Activated CD8-positive, alpha-beta memory T cell treated with anti-CD3 and anti-CD28 coated beads for 36 hours (primary cell): ENCODE measurements at regions not wholly inside any gene's neighbourhood (a gene's known extent, or its start where the extent isn't known, plus 50 kb on each side); places are given as distances from the start of the nearest gene placed in this dataset.

Experiments used
- CTCF ChIA-PET: fragments of 350-600 bp; sonication (Branson Sonifier 250); formaldehyde crosslinking; loops from one replicate; lab custom pipeline; 2021; ENCODE audit warnings: antibody characterized with exemption; lab: Charles Lee
- POLR2A ChIA-PET: fragments of 350-600 bp; sonication (Branson Sonifier 250); formaldehyde crosslinking; loops from one replicate; lab custom pipeline; 2021; ENCODE audit warnings: antibody characterized with exemption; lab: Charles Lee

DNA sequence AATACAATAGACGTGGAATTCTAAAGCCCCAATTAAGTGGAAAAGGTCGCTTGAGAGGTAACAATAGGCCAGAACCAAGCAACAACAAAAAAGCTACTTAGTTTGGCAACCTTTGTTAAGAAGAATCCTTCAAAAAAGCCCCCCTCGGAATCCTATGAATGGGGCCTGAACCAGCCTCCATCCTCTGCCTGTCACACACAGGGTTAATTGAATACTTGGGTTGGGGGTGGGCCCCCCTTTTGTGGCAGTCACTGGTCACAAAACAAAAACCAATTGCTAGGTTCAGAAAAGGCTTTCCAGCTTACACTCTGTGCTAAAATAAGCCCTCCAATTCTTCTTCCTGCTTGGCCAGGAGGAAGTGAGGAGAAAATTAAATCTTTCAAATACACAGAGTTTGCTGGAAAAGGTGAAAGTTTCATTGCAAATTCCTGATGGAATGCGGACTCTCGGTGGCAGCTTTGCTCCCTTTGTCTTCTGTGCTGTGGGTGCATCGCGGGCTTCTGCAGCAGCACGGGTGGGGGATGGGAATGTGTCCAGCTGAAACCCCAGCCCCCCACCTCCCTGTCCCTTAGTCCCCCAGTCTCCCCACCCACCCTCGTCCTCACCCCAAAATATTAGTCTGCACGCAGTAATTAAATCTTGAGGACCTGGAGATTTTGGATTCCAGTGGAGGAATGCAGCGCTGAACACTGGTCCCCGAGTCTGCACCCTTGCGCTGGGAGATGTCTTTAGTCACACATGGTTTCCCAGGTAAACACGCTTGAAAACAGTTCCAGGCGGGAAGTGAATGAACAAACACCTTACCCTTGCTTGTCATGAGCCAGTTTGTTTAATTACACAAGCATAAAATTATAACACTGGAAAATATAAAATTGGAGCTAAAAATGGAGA, 254.3 kb downstream of the SOX11 start:
- ChIA-PET CTCF (no interaction called here), POLR2A (no interaction called here)

DNA sequence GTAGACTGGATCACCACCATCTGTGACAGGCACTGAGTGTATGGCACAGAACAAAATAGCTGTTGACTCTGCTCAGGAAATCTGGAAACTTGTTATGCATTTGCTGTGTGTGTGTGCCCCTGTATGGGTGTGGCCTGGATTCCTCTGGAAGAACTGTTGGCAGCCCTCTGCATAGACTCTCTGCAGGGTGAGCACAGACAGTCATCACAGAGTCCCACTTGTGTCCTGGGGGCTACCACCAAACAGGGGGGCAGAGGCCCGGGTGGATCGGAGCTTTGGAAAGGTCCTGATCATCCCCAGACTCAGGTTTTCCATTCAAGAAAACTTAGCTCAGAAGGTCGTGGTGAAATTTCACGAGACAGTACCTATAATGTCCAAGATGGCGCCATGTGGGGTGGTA, 258.6 kb downstream of the SOX11 start:
- ChIA-PET POLR2A (no interaction called here), CTCF (no interaction called here)

DNA sequence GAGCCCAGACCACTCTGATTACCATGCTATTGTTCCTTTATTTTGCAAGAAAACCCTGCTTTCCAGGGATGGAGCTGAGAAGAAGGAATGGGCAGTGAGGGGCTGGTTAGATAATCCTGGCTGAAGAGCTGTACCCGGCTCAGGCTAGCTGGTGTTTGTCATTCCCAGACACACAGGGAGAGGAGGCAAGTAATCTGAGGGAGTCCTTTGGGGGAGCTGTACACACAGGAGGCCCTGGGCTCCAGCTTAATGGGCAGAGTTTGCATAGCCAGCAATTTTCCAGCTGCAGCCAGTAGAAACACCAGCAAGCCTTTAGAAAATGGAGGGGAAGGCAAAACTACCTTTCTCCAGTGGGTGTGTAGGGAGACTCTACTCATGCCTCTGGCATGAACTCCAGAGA, 259.3 kb downstream of the SOX11 start:
- CTCF ChIA-PET = no interaction called here

DNA sequence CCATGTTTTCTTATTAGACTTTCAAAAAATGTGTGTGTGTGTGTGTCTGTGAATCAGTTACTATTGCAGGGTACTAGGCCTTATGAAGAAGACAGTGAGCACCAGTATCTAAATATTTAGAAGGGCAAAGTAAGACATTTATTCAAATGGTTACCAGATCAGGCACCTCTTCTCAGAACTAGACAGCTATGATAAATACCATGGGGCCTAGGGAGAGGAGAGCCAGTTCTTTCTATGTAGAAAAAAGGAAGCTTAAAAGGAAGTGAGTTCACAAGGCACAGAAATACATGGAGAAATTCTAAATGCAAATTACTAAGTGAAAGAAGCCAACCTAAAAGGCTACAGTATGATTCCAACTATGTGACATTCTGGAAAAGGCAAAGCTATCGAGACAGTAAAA, 261.3 kb downstream of the SOX11 start:
- ChIA-PET POLR2A (no interaction called here), CTCF (interaction anchor here (0.5 kb wide), 1 partner anchor 681 kb away, joined by 3 read pairs; no protein-coding TSS in a partner anchor)

More for the DNA sequence above, 259.3 kb downstream of the SOX11 start:
- POLR2A ChIA-PET = no interaction called here

DNA sequence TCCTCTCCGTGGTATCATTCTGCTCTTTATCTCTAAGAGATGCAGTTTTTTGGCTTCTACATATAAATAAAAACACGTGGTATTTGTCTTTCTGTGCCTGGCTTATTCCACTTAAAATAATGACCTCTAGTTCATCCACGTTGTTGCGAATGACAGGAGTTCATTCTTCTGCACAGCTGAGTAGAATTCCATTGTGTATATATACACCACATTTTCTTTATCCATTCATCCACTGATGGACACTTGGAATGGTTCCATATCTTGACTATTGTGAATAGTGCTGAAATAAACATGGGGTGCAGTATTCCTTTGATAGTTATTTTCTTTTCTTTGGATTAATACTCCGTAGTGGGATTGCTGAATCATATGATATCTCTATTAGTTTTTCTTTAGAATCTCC, 262.3 kb downstream of the SOX11 start:
- ChIA-PET POLR2A (no interaction called here), CTCF (no interaction called here)

DNA sequence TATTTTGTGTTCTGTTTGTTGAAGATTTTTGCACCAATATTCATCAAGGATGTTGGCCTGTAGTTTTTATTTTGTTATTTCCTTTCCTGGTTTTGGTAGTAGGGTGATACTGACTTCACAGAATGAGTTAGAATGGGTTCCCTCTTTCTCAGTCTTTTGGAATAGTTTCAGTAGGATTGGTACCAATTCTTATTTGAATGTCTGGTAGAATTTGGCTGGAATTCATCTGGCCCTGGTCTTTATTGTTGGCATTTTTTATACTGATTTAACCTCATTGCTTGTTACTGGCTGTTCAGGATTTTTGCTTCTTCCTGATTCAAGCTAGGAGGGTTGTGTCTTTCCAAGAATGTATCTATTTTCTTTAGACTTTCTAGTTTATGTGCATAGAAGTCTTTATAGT, 263.7 kb downstream of the SOX11 start:
- POLR2A ChIA-PET = no interaction called here
- CTCF ChIA-PET = no interaction called here

DNA sequence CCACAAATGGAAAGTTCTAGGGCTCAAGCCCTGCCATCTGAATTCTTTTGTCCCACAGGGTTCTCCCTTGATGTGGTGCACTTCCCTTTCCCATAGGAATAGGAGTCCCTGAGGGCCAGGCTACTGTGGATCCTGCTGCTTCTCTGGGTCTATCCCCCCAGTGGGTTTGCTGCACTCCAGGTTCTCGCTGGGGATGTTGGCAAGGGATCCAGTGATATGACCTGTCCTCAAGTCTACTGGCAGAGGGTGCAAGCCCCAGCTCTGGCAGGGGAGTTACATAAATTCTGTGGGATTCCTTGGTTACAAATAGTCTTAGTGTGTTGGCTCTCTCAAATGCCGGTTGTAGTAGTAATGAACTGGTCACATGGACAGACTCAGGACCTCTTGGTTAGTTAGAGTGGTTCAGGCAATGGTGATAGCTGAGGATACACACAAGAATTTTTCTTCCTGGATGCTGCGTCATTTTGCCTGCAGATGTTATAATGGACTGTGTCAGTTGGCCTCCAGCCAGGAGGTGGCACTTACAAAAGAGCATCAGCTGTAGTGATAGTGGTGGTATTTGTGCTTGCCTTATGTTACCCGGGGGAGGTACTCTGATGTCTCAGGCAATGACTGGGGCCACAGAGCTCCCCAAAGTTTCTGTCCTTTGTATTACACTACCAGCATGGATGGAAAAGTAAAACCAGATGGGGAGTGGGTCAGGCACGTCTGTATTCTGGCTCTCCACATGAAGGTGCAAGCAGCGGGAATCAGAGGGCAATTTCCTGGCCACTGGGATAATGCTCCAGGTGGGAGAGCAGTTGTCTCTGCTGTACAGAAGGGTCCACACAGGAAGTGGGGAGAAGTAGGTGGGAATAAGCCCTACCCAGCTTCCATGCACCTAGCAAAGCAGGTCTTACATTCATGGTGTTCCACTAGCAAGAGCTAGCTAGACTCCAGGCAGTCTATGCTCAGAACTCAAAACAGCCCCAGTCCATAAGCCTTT, 267.9 kb downstream of the SOX11 start:
- ChIA-PET POLR2A (no interaction called here), CTCF (no interaction called here)

DNA sequence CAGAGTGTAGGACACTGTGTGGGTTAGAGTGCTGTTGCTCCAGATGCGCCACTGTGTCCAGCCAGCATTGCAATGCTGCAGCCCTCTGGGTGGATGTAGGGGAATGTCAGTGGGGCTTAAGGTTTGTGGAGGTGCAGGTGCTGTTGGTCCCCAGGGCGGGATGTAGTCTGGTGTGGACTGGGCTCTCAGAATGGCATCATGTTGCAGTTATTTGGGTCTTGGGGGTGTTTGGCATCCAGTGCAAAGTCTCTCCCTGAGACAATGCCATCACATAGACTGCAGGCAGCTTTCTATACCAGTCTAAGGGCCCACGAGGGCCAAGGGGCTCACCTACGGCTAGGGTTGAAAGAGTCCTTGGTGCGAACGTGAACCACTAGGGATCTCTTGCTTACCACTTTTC, 275.3 kb downstream of the SOX11 start:
- ChIA-PET POLR2A (no interaction called here), CTCF (no interaction called here)

DNA sequence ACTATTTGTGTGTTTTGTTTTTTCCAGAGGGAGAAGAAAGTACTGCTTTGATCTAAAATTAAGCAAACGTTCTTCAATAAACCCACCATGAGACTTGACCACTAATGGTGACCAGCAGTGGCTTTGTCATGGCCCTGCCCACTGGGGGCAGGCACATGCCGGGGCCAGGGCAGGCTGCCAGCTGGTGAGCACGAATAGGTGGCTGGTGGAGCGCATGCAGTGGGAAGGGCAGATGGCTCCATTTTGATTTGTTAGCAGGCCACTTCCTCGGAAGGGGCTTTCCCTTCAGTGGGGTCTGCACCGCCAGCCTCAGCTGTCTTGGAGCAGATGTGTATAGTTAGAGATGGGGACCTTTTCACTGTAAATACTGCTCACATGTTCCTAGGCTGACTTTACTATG, 277.1 kb downstream of the SOX11 start:
- CTCF ChIA-PET = no interaction called here
- POLR2A ChIA-PET = no interaction called here

DNA sequence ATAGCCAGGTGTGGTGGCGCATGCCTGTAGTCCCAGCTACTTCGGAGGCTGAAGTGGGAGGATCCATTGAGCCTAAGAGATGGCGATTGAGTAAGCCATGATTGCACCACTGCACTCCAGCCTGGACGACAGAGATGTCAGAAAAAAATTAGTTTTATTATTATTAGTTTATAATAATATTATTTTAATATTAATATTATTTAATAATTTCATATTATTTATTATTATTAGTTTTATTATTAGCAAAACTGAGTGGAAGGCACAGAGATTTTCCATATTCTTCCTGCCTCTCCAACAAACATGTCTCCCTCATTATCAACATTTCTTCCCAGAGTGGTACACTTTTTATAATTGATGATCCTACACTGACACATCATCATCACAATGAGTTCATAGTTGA, 278.2 kb downstream of the SOX11 start:
- POLR2A ChIA-PET = no interaction called here
- CTCF ChIA-PET = no interaction called here

DNA sequence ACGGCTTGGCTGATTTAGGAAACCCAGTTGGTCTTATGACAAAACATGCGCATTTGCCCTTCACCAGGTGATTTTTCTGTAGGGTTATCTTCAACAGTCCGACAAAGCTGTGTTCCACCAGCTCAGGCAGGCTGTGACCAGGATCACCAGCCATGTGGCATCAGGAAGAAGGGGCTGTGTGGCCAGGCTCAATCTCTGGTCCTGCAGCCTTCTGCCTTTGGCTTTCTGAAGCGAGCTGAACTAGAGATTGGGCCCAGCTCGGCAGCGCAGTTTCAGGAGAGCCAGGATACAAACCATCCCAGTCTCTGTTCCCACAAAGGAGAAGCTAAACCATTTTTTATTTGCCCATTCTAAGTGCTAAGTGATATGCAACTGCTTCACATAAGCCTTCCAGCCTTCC, 282.3 kb downstream of the SOX11 start:
- CTCF ChIA-PET = no interaction called here
- POLR2A ChIA-PET = no interaction called here

DNA sequence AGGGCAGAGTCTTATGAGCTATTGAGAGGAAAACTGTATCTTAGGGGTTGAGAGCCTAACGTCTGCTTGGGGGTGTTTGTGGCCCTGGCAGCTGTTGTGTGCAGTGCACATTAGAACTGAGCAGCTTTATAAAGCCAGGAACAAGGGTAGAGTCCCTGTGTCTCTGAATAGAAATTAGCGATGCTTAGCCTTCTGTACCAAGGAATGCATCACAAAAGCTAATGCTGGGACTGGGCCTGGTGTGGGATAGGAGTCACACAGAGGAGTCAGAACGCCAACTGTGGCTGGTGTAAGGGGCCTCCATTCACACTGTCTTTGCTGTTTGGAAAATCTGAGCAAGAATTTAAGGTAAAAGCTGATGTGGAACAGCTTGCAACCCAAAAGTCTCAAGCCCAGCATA, 283.2 kb downstream of the SOX11 start:
- POLR2A ChIA-PET = no interaction called here
- CTCF ChIA-PET = no interaction called here

DNA sequence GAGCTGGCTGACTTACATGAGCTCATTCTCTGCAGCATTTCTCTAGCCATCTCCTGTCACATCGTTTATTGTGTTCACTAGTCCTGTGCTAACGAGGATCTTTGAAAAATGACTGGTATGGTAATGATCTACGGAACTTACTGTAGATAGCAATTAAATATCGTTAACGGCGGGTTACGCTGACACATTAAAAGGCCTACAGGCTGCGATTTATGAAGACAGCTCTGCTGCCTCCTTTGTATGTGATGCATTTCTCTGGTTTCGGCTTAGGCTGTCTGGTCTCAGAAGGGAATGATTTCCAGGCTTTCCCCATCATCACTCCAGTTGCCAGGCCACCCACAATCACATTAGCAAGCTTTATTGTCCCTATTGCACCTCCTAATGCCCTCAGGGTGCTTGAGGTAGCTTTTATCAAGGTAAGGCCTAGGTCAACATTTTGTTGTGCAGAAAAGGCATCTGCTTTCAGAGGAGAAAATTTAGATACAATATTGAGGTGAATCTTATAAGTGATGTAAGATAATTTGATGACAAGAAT, 284.4 kb downstream of the SOX11 start:
- ChIA-PET CTCF (no interaction called here), POLR2A (no interaction called here)

DNA sequence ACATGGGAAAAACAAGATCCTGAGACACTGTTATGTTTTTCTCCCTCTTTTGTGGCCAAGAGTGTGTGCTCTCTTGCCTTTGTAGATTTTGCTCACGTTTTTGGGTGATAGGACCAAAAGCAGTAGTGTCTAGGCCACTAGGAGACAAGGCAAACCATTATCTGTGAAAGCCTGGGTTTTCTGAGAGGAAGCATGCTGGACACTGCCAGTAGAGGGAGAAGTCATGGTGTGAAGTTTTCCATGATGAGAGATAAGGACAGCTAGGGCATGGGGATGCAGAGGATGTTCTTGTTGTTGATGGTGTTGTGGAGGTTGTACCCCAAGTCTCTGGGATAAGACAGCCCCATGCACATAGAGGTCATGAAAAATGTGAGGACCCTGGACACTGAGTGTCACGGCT, 285.3 kb downstream of the SOX11 start:
- POLR2A ChIA-PET = no interaction called here
- CTCF ChIA-PET = no interaction called here

DNA sequence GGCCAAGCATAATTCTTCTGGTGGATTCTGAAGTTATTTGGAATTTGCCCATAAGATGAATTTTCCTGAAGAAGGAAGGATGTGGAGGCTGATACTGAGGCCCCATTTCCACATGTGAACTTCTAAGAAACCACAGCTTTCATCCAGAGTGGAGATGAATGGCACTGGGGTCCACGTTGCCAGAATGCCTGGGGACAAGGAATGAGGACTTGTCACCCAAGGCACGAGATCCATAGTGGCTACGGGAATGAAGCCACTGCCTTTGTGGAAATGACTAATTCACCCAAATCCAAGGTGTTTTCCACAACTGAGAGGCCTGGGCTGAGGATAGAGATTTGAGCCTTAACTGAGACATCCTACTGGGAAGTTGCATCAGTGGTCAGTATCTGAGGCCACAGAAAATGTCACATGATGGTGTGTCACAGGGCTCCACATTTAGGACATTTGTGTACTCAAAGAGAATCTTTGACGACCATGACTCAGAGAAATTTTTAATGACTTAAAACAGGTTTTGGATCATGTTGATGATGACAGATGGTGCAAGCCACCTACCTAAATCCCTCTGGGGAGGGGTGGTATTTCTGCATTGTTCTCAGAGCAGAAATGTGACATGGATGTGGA, 286.1 kb downstream of the SOX11 start:
- ChIA-PET CTCF (no interaction called here), POLR2A (no interaction called here)

DNA sequence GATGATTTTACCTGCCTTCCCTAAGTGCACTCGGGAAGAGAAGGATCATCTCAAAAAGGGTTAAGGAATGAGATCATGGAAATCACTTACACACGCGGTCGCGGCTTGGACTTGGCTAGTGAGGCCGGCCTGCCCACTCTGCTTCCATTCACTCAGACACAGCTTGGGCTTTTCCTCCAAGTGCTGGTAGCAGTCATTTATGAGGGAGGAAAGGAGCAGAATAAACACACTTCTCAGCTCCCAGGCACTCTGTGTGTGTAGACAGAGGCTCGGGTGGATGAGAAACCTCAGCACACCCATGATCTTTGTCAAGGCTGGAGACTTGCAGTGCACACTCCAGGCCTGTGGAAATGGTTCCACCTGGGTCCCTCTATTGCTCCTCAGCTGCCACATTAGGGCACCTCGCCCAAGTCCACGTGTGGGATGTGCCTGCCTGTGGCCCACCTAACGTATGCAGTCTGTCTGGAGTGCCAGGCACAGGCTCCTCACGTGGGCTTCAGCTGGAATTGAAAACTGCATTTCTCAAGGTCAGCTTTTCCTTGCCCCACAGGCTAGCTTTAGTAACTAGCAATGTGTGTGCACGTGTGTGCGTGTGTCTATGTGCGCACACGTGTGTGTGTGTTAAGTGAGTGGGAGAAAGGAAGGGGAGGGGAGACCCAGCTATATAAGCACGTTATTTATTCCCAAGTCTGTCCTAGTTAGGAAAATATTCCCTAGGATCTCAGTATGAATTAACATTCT, 288.4 kb downstream of the SOX11 start:
- ChIA-PET CTCF (no interaction called here), POLR2A (no interaction called here)

DNA sequence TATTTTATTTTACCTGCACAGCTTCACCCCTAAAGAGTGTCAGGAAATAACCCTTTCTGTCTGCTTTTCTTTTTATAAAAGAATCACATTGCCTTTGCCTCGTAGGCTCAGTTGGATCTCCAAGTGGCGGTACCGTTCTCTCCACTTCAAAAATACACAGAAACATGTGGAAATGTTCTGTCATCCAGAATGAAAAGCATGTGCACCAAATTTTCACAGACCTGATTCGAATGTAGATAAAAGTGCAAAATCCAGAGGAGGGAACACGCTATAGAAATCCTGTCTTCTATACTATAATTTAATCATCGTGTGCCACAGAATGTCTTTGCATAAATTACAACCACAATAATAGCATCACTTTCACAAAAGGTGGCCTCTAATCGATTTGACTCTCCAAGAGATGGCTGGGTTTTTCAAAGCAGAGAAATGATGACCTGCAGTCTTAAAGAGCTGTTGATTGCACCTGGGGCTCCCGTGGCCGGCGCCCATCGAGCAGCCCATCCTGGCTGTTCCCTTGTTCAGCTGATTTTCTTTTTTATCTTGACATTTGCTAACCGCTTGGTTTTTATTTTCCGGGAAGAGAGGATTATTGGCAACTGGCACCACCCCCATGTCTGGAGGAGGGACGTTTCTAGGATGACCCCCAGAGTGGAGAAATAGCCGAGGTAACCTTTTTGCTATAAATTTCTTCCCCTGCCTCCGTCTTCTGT, 290.2 kb downstream of the SOX11 start:
- ChIA-PET CTCF (no interaction called here), POLR2A (no interaction called here)

DNA sequence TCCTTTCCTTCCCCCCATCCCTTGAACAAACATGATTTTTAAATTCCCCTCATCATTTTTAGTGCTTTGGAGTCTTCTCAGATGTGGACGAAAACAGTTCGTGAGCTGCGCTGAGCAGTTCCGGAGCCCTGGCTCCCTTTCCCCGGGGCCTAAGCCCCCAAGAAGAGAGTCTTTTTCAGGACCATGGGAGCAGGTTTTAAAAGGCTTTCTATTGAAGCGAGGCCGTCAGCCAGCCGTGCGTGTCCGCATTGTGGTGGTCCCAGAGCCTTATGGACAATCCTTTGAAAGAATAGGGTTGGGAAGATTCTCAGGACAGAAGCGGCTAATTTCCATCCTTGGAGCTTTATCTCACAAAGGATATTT, 290.7 kb downstream of the SOX11 start:
- POLR2A ChIA-PET = no interaction called here

More for the DNA sequence above, 290.7 kb downstream of the SOX11 start:
- CTCF ChIA-PET = no interaction called here
